ENCODE measurements at regions not wholly inside any gene's neighbourhood (a gene's known extent, or its start where the extent isn't known, plus 50 kb on each side); places are given as distances from the start of the nearest gene placed in this dataset.
A peak's percentile ranks its signal among the peaks of the same experiment; 100 is the strongest.
"Not testable (repeated sequence)": the region's sequence is repeated elsewhere in the genome, so short reads cannot be mapped to it uniquely, and the experiment has no call there.

GRCh38 chr2:14991723-14992122, 359.2 kb downstream of the LRATD1 start:
- DNase-seq: no peak

- DNase-seq: no peak
Observed at GRCh38 chr2:14994721-14995120, 362.2 kb downstream of the LRATD1 start.

GRCh38 chr2:14996351-14997014, 364.0 kb downstream of the LRATD1 start:
- no peak for DNase-seq

GRCh38 chr2:14998546-14998945, 366.0 kb downstream of the LRATD1 start:
- no peak for DNase-seq

GRCh38 chr2:14999114-14999661, 366.7 kb downstream of the LRATD1 start:
- DNase-seq: no peak

- DNase-seq: not testable (repeated sequence)
Observed at GRCh38 chr2:15002519-15002918, 370.0 kb downstream of the LRATD1 start.

- no peak for DNase-seq
Observed at GRCh38 chr2:15006667-15007066, 374.1 kb downstream of the LRATD1 start.

- peak; percentile 30 for DNase-seq
Observed at GRCh38 chr2:15009681-15010080, 377.2 kb downstream of the LRATD1 start.

GRCh38 chr2:15010346-15010745, 377.8 kb downstream of the LRATD1 start:
- DNase-seq: no peak

GRCh38 chr2:15018814-15019213, 386.3 kb downstream of the LRATD1 start:
- no peak for DNase-seq

- peak; percentile 41 for DNase-seq
Observed at GRCh38 chr2:15023221-15023620, 390.7 kb downstream of the LRATD1 start.

- no peak for DNase-seq
Observed at GRCh38 chr2:15028406-15028805, 395.9 kb downstream of the LRATD1 start.

- no peak for DNase-seq
Observed at GRCh38 chr2:15031745-15032240, 399.3 kb downstream of the LRATD1 start.

- no peak for DNase-seq
Observed at GRCh38 chr2:15034246-15034645, 401.7 kb downstream of the LRATD1 start.

GRCh38 chr2:15034860-15035259, 402.3 kb downstream of the LRATD1 start:
- no peak for DNase-seq

- DNase-seq: peak; percentile 23
Observed at GRCh38 chr2:15038366-15039364, 406.1 kb downstream of the LRATD1 start.

GRCh38 chr2:15040429-15041084, 408.0 kb downstream of the LRATD1 start:
- peak; percentile 13 for DNase-seq

GRCh38 chr2:15041429-15041837, 408.9 kb downstream of the LRATD1 start:
- DNase-seq: peak; percentile 37

GRCh38 chr2:15042801-15043217, 410.3 kb downstream of the LRATD1 start:
- DNase-seq: peak; percentile 94

GRCh38 chr2:15043336-15044058, 411.0 kb downstream of the LRATD1 start:
- peak; percentile 20 for DNase-seq

GRCh38 chr2:15045054-15045453, 412.5 kb downstream of the LRATD1 start:
- DNase-seq: no peak

GRCh38 chr2:15047184-15047583, 414.7 kb downstream of the LRATD1 start:
- no peak for DNase-seq
